K562 (cell line): ENCODE measurements at regions not wholly inside any gene's neighbourhood (a gene's known extent, or its start where the extent isn't known, plus 50 kb on each side); places are given as distances from the start of the nearest gene placed in this dataset.

Experiments used
- ATAC-seq: fragments of 200-7000 bp; cut with Tn5 transposase; 3 replicates; pipeline ENCODE4 v1.9.1; 2020; ENCODE audit warnings: moderate library complexity
- BruUV-seq: library from RNA; stranded (reverse); fragments of 400-500 nt; replicated peaks from 2 replicates; lab custom pipeline; 2021; lab: Mats Ljungman, UMichigan
- CTCF ChIA-PET: fragments of 300-600 bp; formaldehyde crosslinking; extraction: SDS; loops from one replicate; lab custom pipeline; 2021; ENCODE audit warnings: low intra/inter-chr PET ratio; lab: Yijun Ruan, JAX
- POLR2A ChIA-PET: fragments of 300-600, 350-650 bp; sonication (Branson Sonifier 250); formaldehyde crosslinking; extraction: SDS; loops from one replicate; lab custom pipeline; 2021; ENCODE audit warnings: antibody characterized with exemption, inconsistent platforms; lab: Yijun Ruan, JAX
- DNase-seq, 4 experiments: peaks; one replicate each; pipeline versions ENCODE4 v3.0.0 to v3.0.0-alpha.2; 2011 to 2018; ENCODE audit warnings: low spot score in 3 of 4, mixed read lengths in 3 of 4; ENCODE audit errors: extremely low read depth in 1 of 4
- FAIRE-seq: peaks from 2 replicates; lab custom pipeline; 2011; peaks lifted over from hg19 to GRCh38; lab: Jason Lieb, UNC
- H2AFZ ChIP-seq: 2 replicates; pipeline ENCODE4 v1.6.0; 2011; ENCODE audit warnings: low read depth, low read length, control low read depth, inconsistent platforms
- H3K27ac ChIP-seq: fragments of 200-600 bp; 3 replicates; pipeline ENCODE4 v1.8.0; 2011; ENCODE audit warnings: low read depth, mild to moderate bottlenecking, control low read depth, inconsistent platforms, low read length, moderate library complexity, mixed read lengths; ENCODE audit errors: extremely low read depth
- H3K27me3 ChIP-seq, 2 experiments: fragments of 300-600 bp in 1 of 2; 2 replicates in 1 of 2; 3 replicates in 1 of 2; pipeline versions ENCODE4 v1.6.0 to v1.8.0; 2011; ENCODE audit warnings: inconsistent platforms in 2 of 2, low read length in 2 of 2, mild to moderate bottlenecking in 1 of 2, mixed read lengths in 1 of 2, moderate library complexity in 1 of 2; ENCODE audit not compliant: control insufficient read depth in 2 of 2, insufficient read depth in 2 of 2
- H3K36me3 ChIP-seq: fragments of 300-600 bp; 3 replicates; pipeline ENCODE4 v1.8.0; 2011; ENCODE audit warnings: mild to moderate bottlenecking, low read length, inconsistent platforms; ENCODE audit not compliant: control insufficient read depth, insufficient read depth
- H3K4me1 ChIP-seq, 2 experiments: fragments of 200-600 bp in 1 of 2; replicated peaks in 1 of 2; 2 replicates in 1 of 2; 3 replicates in 1 of 2; pipeline versions ENCODE4 v1.5.1 to v1.8.0; 2011; ENCODE audit warnings: inconsistent platforms in 2 of 2, low read length in 2 of 2, mild to moderate bottlenecking in 1 of 2, mixed read lengths in 1 of 2, moderate library complexity in 1 of 2; ENCODE audit not compliant: control insufficient read depth in 2 of 2, insufficient read depth in 2 of 2
- H3K4me2 ChIP-seq: 2 replicates; pipeline ENCODE4 v1.6.1; 2011; ENCODE audit warnings: low read length, control low read depth, inconsistent platforms, mixed read lengths; ENCODE audit not compliant: insufficient read depth
- H3K4me3 ChIP-seq: fragments of 200-600 bp; sonication (generic), shearing (Covaris generic); 2 replicates; pipeline ENCODE4 v1.5.1; 2016; ENCODE audit warnings: control low read depth, inconsistent platforms
- H3K79me2 ChIP-seq: fragments of 200-600 bp; 3 replicates; pipeline ENCODE4 v1.8.0; 2011; ENCODE audit warnings: low read length, inconsistent platforms; ENCODE audit not compliant: control insufficient read depth, insufficient read depth
- H3K9ac ChIP-seq, 2 experiments: 2 replicates each; pipeline versions ENCODE4 v1.6.0 to v1.6.1; 2011; ENCODE audit warnings: low read depth in 2 of 2, low read length in 2 of 2, control low read depth in 1 of 2, inconsistent platforms in 1 of 2, mild to moderate bottlenecking in 1 of 2, mixed read lengths in 1 of 2; ENCODE audit not compliant: insufficient read depth in 1 of 2
- H3K9me1 ChIP-seq: one replicate; pipeline ENCODE4 v1.6.0; 2011; ENCODE audit warnings: inconsistent platforms, mild to moderate bottlenecking, low read length, moderate library complexity; ENCODE audit not compliant: control insufficient read depth, insufficient read depth
- H3K9me3 ChIP-seq: replicated peaks from 2 replicates; pipeline ENCODE4 v1.5.1; 2011; ENCODE audit warnings: low read depth, low read length, inconsistent platforms; ENCODE audit not compliant: control insufficient read depth, insufficient read depth
- H4K20me1 ChIP-seq: replicated peaks from 2 replicates; pipeline ENCODE4 v1.6.1; 2011; ENCODE audit warnings: low read length, inconsistent platforms, mixed read lengths; ENCODE audit not compliant: control insufficient read depth, insufficient read depth
- BRD4 ChIP-seq: fragments of 200-600 bp; sonication (generic); IDR thresholded peaks from 2 replicates; pipeline ENCODE4 v1.6.1; 2017; ENCODE audit warnings: inconsistent platforms
- CC2D1A ChIP-seq: fragments of 450-650 bp; IDR thresholded peaks from 2 replicates; pipeline ENCODE4 v1.6.1; 2017; ENCODE audit warnings: mild to moderate bottlenecking
- CTBP1 ChIP-seq: fragments of 450-650 bp; IDR thresholded peaks from 2 replicates; pipeline ENCODE4 v1.6.1; 2016; ENCODE audit warnings: borderline replicate concordance
- ZBTB1 ChIP-seq: sonication (generic); formaldehyde crosslinking; IDR thresholded peaks from 2 replicates; pipeline ENCODE4 v1.8.1; 2023; ENCODE audit warnings: missing genetic modification reagents, low read depth, mild to moderate bottlenecking, borderline replicate concordance
- WGBS: fragments of 100-300 bp; shearing (Covaris generic); methylation state at CpG from one replicate; pipeline ENCODE4 v1.1.6; 2016; ENCODE audit warnings: low coverage, mixed read lengths; ENCODE audit not compliant: insufficient coverage; ENCODE audit errors: missing lambda C conversion rate; 5-methylcytosine and 5-hydroxymethylcytosine counted together
- in situ Hi-C: fragments of 300-500 bp; cut with MboI; formaldehyde crosslinking; loops from 4 replicates; pipeline ENCODE4 v1.15.0; 2018; ENCODE audit warnings: inconsistent platforms, mixed read lengths
- intact Hi-C: fragments of 100-400 bp; cut with micrococcal nuclease; formaldehyde crosslinking; loops from 2 replicates; pipeline ENCODE4 v1.14.2; 2022
- TF ChIP-seq, protein P1 (sequence below): IDR thresholded peaks from 2 replicates; pipeline ENCODE4 v1.6.1; 2016; ENCODE audit warnings: missing genetic modification characterization, missing compliant biosample characterization
- TF ChIP-seq, protein P2 (sequence below), 2 experiments: fragments of 450-650 bp in 1 of 2; sonication (generic) in 1 of 2; formaldehyde crosslinking in 1 of 2; IDR thresholded peaks in 1 of 2; conservative IDR thresholded peaks in 1 of 2; 2 replicates each; pipeline versions ENCODE4 v1.6.1 to v1.8.1; 2016 to 2023; ENCODE audit warnings: mild to moderate bottlenecking in 2 of 2, moderate library complexity in 2 of 2, inconsistent platforms in 1 of 2, missing genetic modification reagents in 1 of 2
- TF ChIP-seq, protein P3 (sequence below), 2 experiments: fragments of 200-800 bp in 1 of 2; sonication (Bioruptor generic) in 1 of 2; sonication (generic) in 1 of 2; formaldehyde crosslinking in 1 of 2; IDR thresholded peaks in 1 of 2; conservative IDR thresholded peaks in 1 of 2; 2 replicates each; pipeline versions ENCODE4 v1.5.0 to v1.6.1; 2016 to 2020; ENCODE audit warnings: missing compliant biosample characterization in 1 of 2, missing genetic modification characterization in 1 of 2, missing genetic modification reagents in 1 of 2

DNA sequence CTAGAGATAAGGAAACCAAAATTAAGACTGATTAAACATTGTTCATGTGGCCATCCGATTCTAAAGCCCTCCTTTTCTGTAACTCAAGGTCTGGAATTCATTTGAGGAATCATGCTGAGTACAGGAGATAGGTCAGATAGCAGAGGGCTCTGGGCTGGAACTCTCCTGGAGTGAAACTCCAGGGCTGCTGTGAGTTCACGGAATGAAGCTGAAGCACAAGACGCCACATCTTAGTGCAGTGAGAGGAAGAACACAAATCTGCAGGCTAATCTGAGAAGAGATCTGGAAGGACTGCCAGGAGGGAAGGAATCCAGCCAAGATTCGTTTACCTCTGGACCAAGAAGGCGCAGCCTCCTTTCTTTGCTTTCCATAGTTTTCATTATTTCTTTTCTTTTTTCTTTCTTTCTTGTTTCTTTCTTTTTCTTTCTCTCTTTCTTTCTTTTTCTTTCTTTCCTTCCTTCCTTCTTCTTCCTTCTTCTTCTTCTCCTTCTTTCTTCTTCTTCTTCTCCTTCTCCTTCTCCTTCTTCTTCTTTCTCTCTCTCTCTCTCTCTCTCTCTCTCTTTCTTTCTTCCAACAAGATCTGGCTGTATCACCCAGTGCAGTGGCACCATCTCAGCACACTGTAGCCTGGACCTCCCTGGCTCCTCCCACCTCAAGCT is 74.8 kb upstream of the ATP1B1 start:
- H3K9me3 ChIP-seq = no peaks in the 10 kb centered on the region
- H3K36me3 ChIP-seq = no peaks in the 10 kb centered on the region
- no peaks in the 10 kb centered on the region for H4K20me1 ChIP-seq
- ChIA-PET CTCF (no interaction called here), POLR2A (no interaction called here)
- in situ Hi-C loops (no loop called here), intact Hi-C loops (no loop called here)
- H3K9ac ChIP-seq = no peak overlapping the region
- BruUV-seq = no TSS peak
- no peaks in the 10 kb centered on the region for H3K79me2 ChIP-seq
- H3K4me3 ChIP-seq = no peak overlapping the region
- FAIRE-seq (no peak), DNase-seq (no peak), ATAC-seq (no peak)
- 0 out of 5 replicates have a peak, but pooled peaks cover 0 to 2% of the 10 kb centered on the region in 2 experiments for H3K27me3 ChIP-seq
- no peak overlapping the region for H3K4me2 ChIP-seq
- H3K9me1 ChIP-seq = no peaks in the 10 kb centered on the region
- H2AFZ ChIP-seq = no peak overlapping the region
- no peak overlapping the region for H3K27ac ChIP-seq
- peaks cover 0 to 5% of the 10 kb centered on the region in 2 experiments; a peak in 2 of 5 replicates for H3K4me1 ChIP-seq
- 3% methylated on average over 5 of the region's 5 CpGs for WGBS
- TF ChIP-seq, protein P1, sequence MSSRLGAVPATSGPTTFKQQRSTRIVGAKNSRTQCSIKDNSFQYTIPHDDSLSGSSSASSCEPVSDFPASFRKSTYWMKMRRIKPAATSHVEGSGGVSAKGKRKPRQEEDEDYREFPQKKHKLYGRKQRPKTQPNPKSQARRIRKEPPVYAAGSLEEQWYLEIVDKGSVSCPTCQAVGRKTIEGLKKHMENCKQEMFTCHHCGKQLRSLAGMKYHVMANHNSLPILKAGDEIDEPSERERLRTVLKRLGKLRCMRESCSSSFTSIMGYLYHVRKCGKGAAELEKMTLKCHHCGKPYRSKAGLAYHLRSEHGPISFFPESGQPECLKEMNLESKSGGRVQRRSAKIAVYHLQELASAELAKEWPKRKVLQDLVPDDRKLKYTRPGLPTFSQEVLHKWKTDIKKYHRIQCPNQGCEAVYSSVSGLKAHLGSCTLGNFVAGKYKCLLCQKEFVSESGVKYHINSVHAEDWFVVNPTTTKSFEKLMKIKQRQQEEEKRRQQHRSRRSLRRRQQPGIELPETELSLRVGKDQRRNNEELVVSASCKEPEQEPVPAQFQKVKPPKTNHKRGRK (tag) = peak; percentile 95
- TF ChIP-seq BRD4 = no peak

DNA sequence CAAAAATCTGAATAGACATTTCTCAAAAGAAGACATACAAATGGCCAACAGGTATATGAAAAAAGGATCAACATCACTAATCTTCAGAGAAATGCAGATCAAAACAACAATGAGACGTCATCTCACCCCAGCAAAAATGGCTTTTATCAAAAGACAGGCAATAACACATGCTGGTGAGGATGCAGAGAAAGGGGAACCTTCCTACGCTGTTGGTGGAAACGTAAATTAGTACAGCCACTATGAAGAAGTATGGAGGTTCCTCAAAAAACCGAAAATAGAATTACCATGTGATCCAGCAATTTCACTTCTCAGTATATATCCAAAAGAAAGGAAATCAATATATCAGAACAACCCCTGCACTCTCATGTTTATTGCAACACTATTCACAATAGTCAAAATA is 65.1 kb upstream of the ATP1B1 start:
- intact Hi-C loops = no loop called here
- CTCF ChIA-PET = no interaction called here
- no peak for TF ChIP-seq CC2D1A
- TF ChIP-seq, protein P2, sequence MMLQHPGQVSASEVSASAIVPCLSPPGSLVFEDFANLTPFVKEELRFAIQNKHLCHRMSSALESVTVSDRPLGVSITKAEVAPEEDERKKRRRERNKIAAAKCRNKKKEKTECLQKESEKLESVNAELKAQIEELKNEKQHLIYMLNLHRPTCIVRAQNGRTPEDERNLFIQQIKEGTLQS (IDR thresholded peaks at IDR 0.05) = no peak
- TF ChIP-seq, protein P2 (CRISPR knock-in tag; conservative IDR thresholded peaks at IDR 0.05) = no peak
- TF ChIP-seq CTBP1 = no peak
- no peak for TF ChIP-seq ZBTB1 (CRISPR knock-in tag)
- TF ChIP-seq, protein P3, sequence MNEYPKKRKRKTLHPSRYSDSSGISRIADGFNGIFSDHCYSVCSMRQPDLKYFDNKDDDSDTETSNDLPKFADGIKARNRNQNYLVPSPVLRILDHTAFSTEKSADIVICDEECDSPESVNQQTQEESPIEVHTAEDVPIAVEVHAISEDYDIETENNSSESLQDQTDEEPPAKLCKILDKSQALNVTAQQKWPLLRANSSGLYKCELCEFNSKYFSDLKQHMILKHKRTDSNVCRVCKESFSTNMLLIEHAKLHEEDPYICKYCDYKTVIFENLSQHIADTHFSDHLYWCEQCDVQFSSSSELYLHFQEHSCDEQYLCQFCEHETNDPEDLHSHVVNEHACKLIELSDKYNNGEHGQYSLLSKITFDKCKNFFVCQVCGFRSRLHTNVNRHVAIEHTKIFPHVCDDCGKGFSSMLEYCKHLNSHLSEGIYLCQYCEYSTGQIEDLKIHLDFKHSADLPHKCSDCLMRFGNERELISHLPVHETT (CRISPR knock-in tag; conservative IDR thresholded peaks at IDR 0.05 in 1 of 2, IDR thresholded peaks at IDR 0.05 in 1 of 2) = no peak

More for the DNA sequence above, 65.1 kb upstream of the ATP1B1 start:
- no peak overlapping the region for H2AFZ ChIP-seq
- no peaks in the 10 kb centered on the region for H3K79me2 ChIP-seq
- WGBS = 1% methylated on average over 4 of the region's 4 CpGs
- DNase-seq = no peak
- no TSS peak for BruUV-seq
- H3K36me3 ChIP-seq = no peaks in the 10 kb centered on the region
- no peak overlapping the region for H3K9ac ChIP-seq
- H3K27ac ChIP-seq = no peak overlapping the region
- no peaks in the 10 kb centered on the region for H4K20me1 ChIP-seq
- H3K4me1 ChIP-seq = no peaks in the 10 kb centered on the region; a peak in 1 of 5 replicates
- no peak overlapping the region for H3K4me3 ChIP-seq
- ATAC-seq = no peak
- in situ Hi-C loops = no loop called here
- no peak overlapping the region for H3K4me2 ChIP-seq
- no peaks in the 10 kb centered on the region for H3K9me3 ChIP-seq
- no peaks in the 10 kb centered on the region for H3K27me3 ChIP-seq
- no peaks in the 10 kb centered on the region for H3K9me1 ChIP-seq
- POLR2A ChIA-PET = interaction anchor here (0.7 to 1.3 kb wide), 3 partner anchors 10 to 509 kb away, joined by 3 to 4 read pairs (median 3); no protein-coding TSS in a partner anchor
- FAIRE-seq = no peak
